CD4-positive, alpha-beta T cell (primary cell): ENCODE measurements at regions not wholly inside any gene's neighbourhood (a gene's known extent, or its start where the extent isn't known, plus 50 kb on each side); places are given as distances from the start of the nearest gene placed in this dataset.

Source experiments
- ATAC-seq: fragments of 200-7000 bp; cut with Tn5 transposase; one replicate; pipeline ENCODE4 v1.10.0; 2022; ENCODE audit warnings: mild to moderate bottlenecking; ENCODE audit not compliant: poor library complexity
- CTCF ChIA-PET: fragments of 350-600 bp; sonication (Branson Sonifier 250); formaldehyde crosslinking; loops from one replicate; lab custom pipeline; 2021; ENCODE audit warnings: antibody characterized with exemption, inconsistent platforms; lab: Charles Lee
- POLR2A ChIA-PET: fragments of 350-600 bp; sonication (Branson Sonifier 250); formaldehyde crosslinking; loops from one replicate; lab custom pipeline; 2021; ENCODE audit warnings: antibody characterized with exemption, inconsistent platforms; lab: Charles Lee
- DNase-seq, 14 experiments: peaks; one replicate each; pipeline ENCODE4 v3.0.0-alpha.2; 2013 to 2020; ENCODE audit warnings: mixed read lengths in 2 of 14
- H3K27ac ChIP-seq, 2 donors: one replicate each; pipeline versions ENCODE4 v1.5.1 to v1.7.0; 2013; ENCODE audit warnings: low read length in 2 of 2, low read depth in 1 of 2, mild to moderate bottlenecking in 1 of 2
- H3K27me3 ChIP-seq, 2 experiments: 1 replicate in 1 of 2; 2 replicates in 1 of 2; pipeline versions ENCODE4 v1.6.1 to v1.7.0; 2013; ENCODE audit warnings: low read length in 2 of 2, control low read depth in 1 of 2, mild to moderate bottlenecking in 1 of 2, moderate library complexity in 1 of 2; ENCODE audit not compliant: insufficient read depth in 2 of 2, control insufficient read depth in 1 of 2
- H3K36me3 ChIP-seq: one replicate; pipeline ENCODE4 v1.6.1; 2013; ENCODE audit warnings: low read length, control low read depth; ENCODE audit not compliant: insufficient read depth
- H3K4me1 ChIP-seq: one replicate; pipeline ENCODE4 v1.6.1; 2013; ENCODE audit warnings: low read length, control low read depth; ENCODE audit not compliant: insufficient read depth
- H3K4me3 ChIP-seq: one replicate; pipeline ENCODE4 v1.5.1; 2013; ENCODE audit warnings: mild to moderate bottlenecking, low read length, moderate library complexity
- H3K9me3 ChIP-seq, 2 experiments: 1 replicate in 1 of 2; 2 replicates in 1 of 2; pipeline versions ENCODE4 v1.6.1 to v1.7.0; 2013; ENCODE audit warnings: low read length in 2 of 2, mild to moderate bottlenecking in 2 of 2, control low read depth in 1 of 2, moderate library complexity in 1 of 2; ENCODE audit not compliant: control insufficient read depth in 1 of 2, insufficient read depth in 1 of 2
- H3K27ac Mint-ChIP-seq: one replicate; pipeline ENCODE4 v1.8.0; 2020; ENCODE audit warnings: mixed read lengths
- H3K27me3 Mint-ChIP-seq: one replicate; pipeline ENCODE4 v1.8.0; 2021; ENCODE audit warnings: mixed read lengths
- H3K36me3 Mint-ChIP-seq: one replicate; pipeline ENCODE4 v1.8.0; 2021; ENCODE audit warnings: low read depth, mixed read lengths
- H3K4me1 Mint-ChIP-seq: one replicate; pipeline ENCODE4 v1.8.0; 2021; ENCODE audit warnings: low read depth, mixed read lengths
- H3K4me3 Mint-ChIP-seq: one replicate; pipeline ENCODE4 v1.8.0; 2020; ENCODE audit warnings: mild to moderate bottlenecking, mixed read lengths
- H3K9me3 Mint-ChIP-seq: one replicate; pipeline ENCODE4 v1.8.0; 2020; ENCODE audit warnings: mixed read lengths
- intact Hi-C, 2 experiments: fragments of 100-400 bp; cut with DNase I in 1 of 2; cut with micrococcal nuclease in 1 of 2; formaldehyde crosslinking; loops; one replicate each; pipeline versions ENCODE4 v1.15.1 to v1.9.0; 2023 to 2025; cut with DNase I, micrococcal nuclease
- TF ChIP-seq, protein P1 (sequence below): fragments of 200-600 bp; IDR thresholded peaks from one replicate; pipeline ENCODE4 v1.8.0; 2022; ENCODE audit warnings: antibody characterized with exemption, mild to moderate bottlenecking

DNA sequence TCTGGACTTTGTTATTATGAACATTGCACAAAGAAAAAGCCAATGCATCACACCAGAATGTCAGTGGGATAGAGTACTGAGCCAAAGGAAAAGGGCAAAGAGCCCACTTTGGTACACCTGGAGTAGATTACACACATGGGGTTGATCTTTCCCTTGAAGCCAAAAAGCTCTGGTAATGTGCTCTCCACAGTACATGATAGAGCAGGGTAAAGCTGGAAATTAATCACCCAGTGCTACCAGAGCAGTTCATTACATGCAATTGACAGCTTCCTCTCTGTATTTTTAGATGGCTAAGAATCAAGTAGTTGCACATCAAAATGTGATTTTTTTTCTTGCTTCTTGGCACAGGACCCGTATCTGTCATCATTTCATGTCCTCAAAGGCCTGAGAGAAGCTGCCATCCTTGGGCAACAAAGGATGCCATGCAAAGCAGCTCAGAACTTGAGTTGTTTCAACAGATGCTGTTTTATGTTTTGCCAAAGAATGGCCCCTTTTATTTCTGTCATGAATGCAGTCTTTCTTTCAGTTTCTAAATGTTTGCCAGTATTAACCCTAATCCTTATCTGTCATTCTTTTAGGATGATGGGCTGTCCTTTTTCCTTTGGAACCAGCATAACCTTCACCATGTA lies 88.1 kb downstream of the HDGFL1 start:
- Histone ChIP-seq H3K27ac (no peak overlapping the region), H3K4me1 (no peaks in the 10 kb centered on the region), H3K27me3 (no peaks in the 10 kb centered on the region), H3K4me3 (no peak overlapping the region), H3K9me3 (peaks cover 0 to 4% of the 10 kb centered on the region in 2 experiments), H3K36me3 (no peaks in the 10 kb centered on the region)
- TF ChIP-seq, protein P1, sequence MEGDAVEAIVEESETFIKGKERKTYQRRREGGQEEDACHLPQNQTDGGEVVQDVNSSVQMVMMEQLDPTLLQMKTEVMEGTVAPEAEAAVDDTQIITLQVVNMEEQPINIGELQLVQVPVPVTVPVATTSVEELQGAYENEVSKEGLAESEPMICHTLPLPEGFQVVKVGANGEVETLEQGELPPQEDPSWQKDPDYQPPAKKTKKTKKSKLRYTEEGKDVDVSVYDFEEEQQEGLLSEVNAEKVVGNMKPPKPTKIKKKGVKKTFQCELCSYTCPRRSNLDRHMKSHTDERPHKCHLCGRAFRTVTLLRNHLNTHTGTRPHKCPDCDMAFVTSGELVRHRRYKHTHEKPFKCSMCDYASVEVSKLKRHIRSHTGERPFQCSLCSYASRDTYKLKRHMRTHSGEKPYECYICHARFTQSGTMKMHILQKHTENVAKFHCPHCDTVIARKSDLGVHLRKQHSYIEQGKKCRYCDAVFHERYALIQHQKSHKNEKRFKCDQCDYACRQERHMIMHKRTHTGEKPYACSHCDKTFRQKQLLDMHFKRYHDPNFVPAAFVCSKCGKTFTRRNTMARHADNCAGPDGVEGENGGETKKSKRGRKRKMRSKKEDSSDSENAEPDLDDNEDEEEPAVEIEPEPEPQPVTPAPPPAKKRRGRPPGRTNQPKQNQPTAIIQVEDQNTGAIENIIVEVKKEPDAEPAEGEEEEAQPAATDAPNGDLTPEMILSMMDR = no peak
- Mint-ChIP-seq H3K4me3 (no peak overlapping the region), H3K27me3 (no peaks in the 10 kb centered on the region), H3K27ac (no peak overlapping the region), H3K4me1 (no peaks in the 10 kb centered on the region), H3K9me3 (no peaks in the 10 kb centered on the region), H3K36me3 (no peaks in the 10 kb centered on the region)
- ATAC-seq (no peak), DNase-seq (no peak)
- POLR2A ChIA-PET = no interaction called here
- intact Hi-C loops = no loop called here
- CTCF ChIA-PET = no interaction called here

DNA sequence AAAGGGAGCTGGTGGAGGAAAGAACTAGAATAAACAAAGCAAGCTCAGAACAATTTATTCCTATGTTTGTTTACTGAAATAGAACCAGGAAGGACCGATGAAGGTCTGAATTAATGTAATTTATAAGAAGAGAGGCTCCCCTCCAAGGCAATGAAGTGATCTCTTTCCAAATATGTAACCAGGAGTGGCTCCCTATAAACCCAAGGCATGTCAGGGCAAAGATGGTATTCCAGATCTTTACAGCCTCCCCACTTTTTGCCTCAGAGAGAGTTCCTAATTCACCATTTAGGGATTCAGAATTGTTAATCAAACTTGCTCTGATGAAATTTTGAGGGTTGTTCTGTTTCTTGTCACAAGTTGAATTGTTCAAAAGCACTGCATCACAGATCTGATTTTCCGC lies 88.8 kb downstream of the HDGFL1 start:
- CTCF ChIA-PET = no interaction called here
- no peaks in the 10 kb centered on the region for H3K27me3 Mint-ChIP-seq

DNA sequence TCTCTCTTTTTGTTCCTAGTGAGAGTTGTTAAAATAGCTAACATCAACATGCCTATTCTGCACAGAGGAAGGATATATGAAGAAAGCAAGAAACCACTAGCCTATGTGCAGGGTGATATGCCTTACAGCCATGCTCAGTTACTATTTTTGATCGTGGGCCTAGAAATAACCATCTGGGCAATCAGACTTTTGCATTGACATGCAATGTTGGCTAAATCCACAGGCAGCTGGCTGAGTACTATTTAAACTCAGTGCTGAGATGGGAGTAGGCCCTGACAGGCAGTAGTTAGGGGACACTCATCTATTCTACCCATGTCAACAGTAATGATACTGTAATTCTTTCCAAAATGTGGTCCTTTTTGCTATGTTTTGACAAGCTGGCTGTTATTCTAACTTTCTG lies 89.6 kb downstream of the HDGFL1 start:
- Mint-ChIP-seq H3K27me3 (no peaks in the 10 kb centered on the region), H3K36me3 (no peaks in the 10 kb centered on the region), H3K9me3 (no peaks in the 10 kb centered on the region), H3K27ac (no peak overlapping the region), H3K4me3 (no peak overlapping the region), H3K4me1 (no peaks in the 10 kb centered on the region)
- Histone ChIP-seq H3K36me3 (no peaks in the 10 kb centered on the region), H3K27me3 (no peaks in the 10 kb centered on the region), H3K27ac (no peak overlapping the region), H3K4me1 (no peaks in the 10 kb centered on the region), H3K9me3 (peaks cover 0 to 4% of the 10 kb centered on the region in 2 experiments), H3K4me3 (no peak overlapping the region)
- intact Hi-C loops = no loop called here
- ChIA-PET CTCF (no interaction called here), POLR2A (no interaction called here)
- no peak for ATAC-seq
- TF ChIP-seq, protein P1 = no peak
- no peak for DNase-seq

More for the DNA sequence above, 88.8 kb downstream of the HDGFL1 start:
- Histone ChIP-seq H3K27ac (no peak overlapping the region), H3K9me3 (peaks cover 0 to 4% of the 10 kb centered on the region in 2 experiments), H3K4me1 (no peaks in the 10 kb centered on the region), H3K4me3 (no peak overlapping the region), H3K27me3 (no peaks in the 10 kb centered on the region), H3K36me3 (no peaks in the 10 kb centered on the region)
- Mint-ChIP-seq H3K36me3 (no peaks in the 10 kb centered on the region), H3K9me3 (no peaks in the 10 kb centered on the region), H3K4me1 (no peaks in the 10 kb centered on the region), H3K27ac (no peak overlapping the region), H3K4me3 (no peak overlapping the region)
- no peak for DNase-seq
- intact Hi-C loops = no loop called here
- POLR2A ChIA-PET = no interaction called here
- TF ChIP-seq, protein P1 = no peak
- ATAC-seq = no peak
